Omental fat pad (tissue), 3 donors: ENCODE measurements at regions not wholly inside any gene's neighbourhood (a gene's known extent, or its start where the extent isn't known, plus 50 kb on each side); places are given as distances from the start of the nearest gene placed in this dataset.

Source experiments
- ATAC-seq: fragments of 150-250 bp; one replicate; pipeline ENCODE4 v1.9.1; 2016; ENCODE audit warnings: mild to moderate bottlenecking, moderate library complexity; ENCODE audit not compliant: low FRiP score
- DNase-seq: peaks from one replicate; pipeline ENCODE4 v3.0.0-alpha.2; 2019; ENCODE audit warnings: low spot score
- CTCF ChIP-seq, 3 donors: fragments of 450-650 bp; IDR thresholded peaks; one replicate each; pipeline ENCODE4 v1.5.1; 2016 to 2017; ENCODE audit warnings: antibody characterized with exemption in 3 of 3, mild to moderate bottlenecking in 3 of 3, moderate library complexity in 2 of 3

GRCh38 chr5:54884195-54884536, 101.2 kb downstream of the ESM1 start:
- no peak for TF ChIP-seq CTCF (IDR thresholded peaks at IDR 0.05)
- DNase-seq: no peak
- ATAC-seq: peak; percentile 9

- TF ChIP-seq CTCF (IDR thresholded peaks at IDR 0.05): no peak
- ATAC-seq: peak; percentile 79
- peak; percentile 55 for DNase-seq
Observed at GRCh38 chr5:54883374-54884194, 101.8 kb downstream of the ESM1 start.

- ATAC-seq (no peak), DNase-seq (no peak)
- TF ChIP-seq CTCF (IDR thresholded peaks at IDR 0.05): no peak
Observed at GRCh38 chr5:54882841-54883240, 102.6 kb downstream of the ESM1 start.

GRCh38 chr5:54882101-54882500, 103.3 kb downstream of the ESM1 start:
- no peak for DNase-seq
- TF ChIP-seq CTCF (IDR thresholded peaks at IDR 0.05): no peak
- no peak for ATAC-seq

- DNase-seq: no peak
- no peak for TF ChIP-seq CTCF (IDR thresholded peaks at IDR 0.05)
- no peak for ATAC-seq
Observed at GRCh38 chr5:54881286-54882005, 103.9 kb downstream of the ESM1 start.

GRCh38 chr5:54876976-54877375, 108.4 kb downstream of the ESM1 start:
- DNase-seq: no peak
- no peak for ATAC-seq
- TF ChIP-seq CTCF (IDR thresholded peaks at IDR 0.05): no peak

- ATAC-seq: no peak
- no peak for TF ChIP-seq CTCF (IDR thresholded peaks at IDR 0.05)
Observed at GRCh38 chr5:54876556-54876955, 108.8 kb downstream of the ESM1 start.

More at GRCh38 chr5:54876556-54876955, 108.8 kb downstream of the ESM1 start:
- no peak for DNase-seq
